Keratinocyte (primary cell): ENCODE measurements at regions not wholly inside any gene's neighbourhood (a gene's known extent, or its start where the extent isn't known, plus 50 kb on each side); places are given as distances from the start of the nearest gene placed in this dataset.

Experiments used
- EZH2 ChIP-seq: IDR thresholded peaks from one replicate; pipeline ENCODE4 v1.6.1; 2012; ENCODE audit warnings: inconsistent platforms, mild to moderate bottlenecking, low read length, moderate library complexity
- TF ChIP-seq, protein P1 (sequence below), 3 experiments: IDR thresholded peaks in 1 of 3; conservative IDR thresholded peaks in 1 of 3; optimal IDR thresholded peaks in 1 of 3; 2 replicates in 2 of 3; 3 replicates in 1 of 3; pipeline versions ENCODE3 to v1.5.1; 2011; ENCODE audit warnings: low read length in 3 of 3, mild to moderate bottlenecking in 3 of 3, moderate library complexity in 2 of 3, control low read depth in 1 of 3, inconsistent platforms in 1 of 3; ENCODE audit not compliant: insufficient read depth in 2 of 3; ENCODE audit errors: extremely low read depth in 1 of 3

- TF ChIP-seq, protein P1, sequence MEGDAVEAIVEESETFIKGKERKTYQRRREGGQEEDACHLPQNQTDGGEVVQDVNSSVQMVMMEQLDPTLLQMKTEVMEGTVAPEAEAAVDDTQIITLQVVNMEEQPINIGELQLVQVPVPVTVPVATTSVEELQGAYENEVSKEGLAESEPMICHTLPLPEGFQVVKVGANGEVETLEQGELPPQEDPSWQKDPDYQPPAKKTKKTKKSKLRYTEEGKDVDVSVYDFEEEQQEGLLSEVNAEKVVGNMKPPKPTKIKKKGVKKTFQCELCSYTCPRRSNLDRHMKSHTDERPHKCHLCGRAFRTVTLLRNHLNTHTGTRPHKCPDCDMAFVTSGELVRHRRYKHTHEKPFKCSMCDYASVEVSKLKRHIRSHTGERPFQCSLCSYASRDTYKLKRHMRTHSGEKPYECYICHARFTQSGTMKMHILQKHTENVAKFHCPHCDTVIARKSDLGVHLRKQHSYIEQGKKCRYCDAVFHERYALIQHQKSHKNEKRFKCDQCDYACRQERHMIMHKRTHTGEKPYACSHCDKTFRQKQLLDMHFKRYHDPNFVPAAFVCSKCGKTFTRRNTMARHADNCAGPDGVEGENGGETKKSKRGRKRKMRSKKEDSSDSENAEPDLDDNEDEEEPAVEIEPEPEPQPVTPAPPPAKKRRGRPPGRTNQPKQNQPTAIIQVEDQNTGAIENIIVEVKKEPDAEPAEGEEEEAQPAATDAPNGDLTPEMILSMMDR (optimal IDR thresholded peaks at IDR 0.05 in 1 of 3, IDR thresholded peaks at IDR 0.05 in 1 of 3, conservative IDR thresholded peaks at IDR 0.05 in 1 of 3; ENCODE audit: extremely low read depth in 1 of 3, insufficient read depth in 2 of 3, low read length in 3 of 3) = no peak
- TF ChIP-seq EZH2 = no peak
These were observed 979.2 kb upstream of the GJE1 start for GRCh38 chr6:141153563-141153962.
